SJSA1 (cell line): ENCODE measurements at regions not wholly inside any gene's neighbourhood (a gene's known extent, or its start where the extent isn't known, plus 50 kb on each side); places are given as distances from the start of the nearest gene placed in this dataset.

ENCODE experiments used
- DNase-seq, 2 experiments: peaks; one replicate each; pipeline ENCODE4 v3.0.0-alpha.2; 2015 to 2020; ENCODE audit warnings: low spot score in 2 of 2, low read depth in 1 of 2
- H3K27ac ChIP-seq: fragments of 250-450 bp; sonication (Bioruptor Pico); 2 replicates; pipeline ENCODE4 v1.5.1; 2020; ENCODE audit warnings: mild to moderate bottlenecking, moderate library complexity
- H3K27me3 ChIP-seq: fragments of 250-450 bp; sonication (Bioruptor Pico); replicated peaks from 2 replicates; pipeline ENCODE4 v1.5.1; 2020; ENCODE audit warnings: mild to moderate bottlenecking, moderate library complexity
- H3K36me3 ChIP-seq: fragments of 250-450 bp; sonication (Bioruptor Pico); 2 replicates; pipeline ENCODE4 v1.5.1; 2020; ENCODE audit warnings: mild to moderate bottlenecking
- H3K4me1 ChIP-seq: fragments of 250-450 bp; sonication (Bioruptor Pico); replicated peaks from 2 replicates; pipeline ENCODE4 v1.6.1; 2021; ENCODE audit warnings: mild to moderate bottlenecking
- H3K4me3 ChIP-seq: fragments of 250-450 bp; sonication (Bioruptor Pico); 2 replicates; pipeline ENCODE4 v1.5.1; 2020; ENCODE audit warnings: mild to moderate bottlenecking
- H3K9me3 ChIP-seq: fragments of 250-450 bp; sonication (Bioruptor Pico); replicated peaks from 2 replicates; pipeline ENCODE4 v1.5.1; 2020; ENCODE audit warnings: mild to moderate bottlenecking

- H3K4me3 ChIP-seq, result no peak overlapping the region
- no peaks in the 10 kb centered on the region for H3K27me3 ChIP-seq
- DNase-seq, result no peak
- H3K4me1 ChIP-seq, result no peaks in the 10 kb centered on the region
- no peak overlapping the region for H3K27ac ChIP-seq
- H3K36me3 ChIP-seq, result no peaks in the 10 kb centered on the region
- H3K9me3 ChIP-seq, result no peaks in the 10 kb centered on the region
These were observed 483.8 kb downstream of the NOVA1 start for GRCh38 chr14:26113911-26114640.

- DNase-seq, result no peak
- Histone ChIP-seq H3K9me3 (no peaks in the 10 kb centered on the region), H3K27me3 (no peaks in the 10 kb centered on the region), H3K36me3 (no peaks in the 10 kb centered on the region), H3K4me3 (no peak overlapping the region), H3K4me1 (no peaks in the 10 kb centered on the region), H3K27ac (no peak overlapping the region)
These were observed 493.1 kb downstream of the NOVA1 start for GRCh38 chr14:26104717-26105116.

- Histone ChIP-seq H3K4me1 (no peaks in the 10 kb centered on the region), H3K27ac (no peak overlapping the region), H3K36me3 (no peaks in the 10 kb centered on the region), H3K9me3 (no peaks in the 10 kb centered on the region), H3K27me3 (no peaks in the 10 kb centered on the region), H3K4me3 (no peak overlapping the region)
- DNase-seq, result no peak
These were observed 500.0 kb downstream of the NOVA1 start for GRCh38 chr14:26097852-26098251.

GRCh38 chr14:26088275-26088674 lies 509.6 kb downstream of the NOVA1 start:
- H3K27me3 ChIP-seq, result no peaks in the 10 kb centered on the region
- no peaks in the 10 kb centered on the region for H3K9me3 ChIP-seq
- no peaks in the 10 kb centered on the region for H3K36me3 ChIP-seq
- H3K4me3 ChIP-seq, result no peak overlapping the region
- H3K4me1 ChIP-seq, result no peaks in the 10 kb centered on the region
- no peak for DNase-seq
- no peak overlapping the region for H3K27ac ChIP-seq

- no peaks in the 10 kb centered on the region for H3K4me1 ChIP-seq
- no peaks in the 10 kb centered on the region for H3K36me3 ChIP-seq
- H3K27me3 ChIP-seq, result no peaks in the 10 kb centered on the region
- H3K9me3 ChIP-seq, result no peaks in the 10 kb centered on the region
- no peak overlapping the region for H3K27ac ChIP-seq
- no peak for DNase-seq
- no peak overlapping the region for H3K4me3 ChIP-seq
These were observed 516.8 kb downstream of the NOVA1 start for GRCh38 chr14:26081043-26081442.

GRCh38 chr14:26078561-26078960 lies 519.3 kb downstream of the NOVA1 start:
- no peaks in the 10 kb centered on the region for H3K4me1 ChIP-seq
- H3K27ac ChIP-seq, result no peak overlapping the region
- H3K27me3 ChIP-seq, result no peaks in the 10 kb centered on the region
- no peaks in the 10 kb centered on the region for H3K9me3 ChIP-seq
- no peak for DNase-seq
- no peaks in the 10 kb centered on the region for H3K36me3 ChIP-seq
- no peak overlapping the region for H3K4me3 ChIP-seq

GRCh38 chr14:26074892-26075291 lies 522.9 kb downstream of the NOVA1 start:
- H3K4me3 ChIP-seq, result no peak overlapping the region
- H3K36me3 ChIP-seq, result no peaks in the 10 kb centered on the region
- no peaks in the 10 kb centered on the region for H3K27me3 ChIP-seq
- no peak for DNase-seq
- no peaks in the 10 kb centered on the region for H3K9me3 ChIP-seq
- H3K4me1 ChIP-seq, result no peaks in the 10 kb centered on the region
- no peak overlapping the region for H3K27ac ChIP-seq

- H3K27me3 ChIP-seq, result no peaks in the 10 kb centered on the region
- DNase-seq, result no peak
- no peak overlapping the region for H3K27ac ChIP-seq
- no peaks in the 10 kb centered on the region for H3K9me3 ChIP-seq
- H3K4me1 ChIP-seq, result no peaks in the 10 kb centered on the region
- no peaks in the 10 kb centered on the region for H3K36me3 ChIP-seq
- no peak overlapping the region for H3K4me3 ChIP-seq
These were observed 527.4 kb downstream of the NOVA1 start for GRCh38 chr14:26070443-26070842.

- Histone ChIP-seq H3K4me1 (no peaks in the 10 kb centered on the region), H3K27ac (no peak overlapping the region), H3K36me3 (no peaks in the 10 kb centered on the region), H3K9me3 (no peaks in the 10 kb centered on the region), H3K27me3 (no peaks in the 10 kb centered on the region), H3K4me3 (no peak overlapping the region)
- no peak for DNase-seq
These were observed 529.9 kb downstream of the NOVA1 start for GRCh38 chr14:26067786-26068459.

GRCh38 chr14:26067341-26067740 lies 530.5 kb downstream of the NOVA1 start:
- Histone ChIP-seq H3K36me3 (no peaks in the 10 kb centered on the region), H3K4me3 (no peak overlapping the region), H3K9me3 (no peaks in the 10 kb centered on the region), H3K27me3 (no peaks in the 10 kb centered on the region), H3K4me1 (no peaks in the 10 kb centered on the region), H3K27ac (no peak overlapping the region)
- DNase-seq, result no peak

GRCh38 chr14:26056036-26056616 lies 541.7 kb downstream of the NOVA1 start:
- no peaks in the 10 kb centered on the region for H3K4me1 ChIP-seq
- no peak overlapping the region for H3K27ac ChIP-seq
- DNase-seq, result no peak
- H3K36me3 ChIP-seq, result no peaks in the 10 kb centered on the region
- no peak overlapping the region for H3K4me3 ChIP-seq
- H3K9me3 ChIP-seq, result no peaks in the 10 kb centered on the region
- no peaks in the 10 kb centered on the region for H3K27me3 ChIP-seq

GRCh38 chr14:26032348-26032747 lies 565.5 kb downstream of the NOVA1 start:
- Histone ChIP-seq H3K27me3 (no peaks in the 10 kb centered on the region), H3K4me1 (no peaks in the 10 kb centered on the region), H3K27ac (no peak overlapping the region), H3K4me3 (no peak overlapping the region), H3K36me3 (no peaks in the 10 kb centered on the region), H3K9me3 (no peaks in the 10 kb centered on the region)
- DNase-seq, result no peak

- DNase-seq, result no peak
- H3K9me3 ChIP-seq, result no peaks in the 10 kb centered on the region
- H3K4me1 ChIP-seq, result no peaks in the 10 kb centered on the region
- no peaks in the 10 kb centered on the region for H3K27me3 ChIP-seq
- H3K27ac ChIP-seq, result no peak overlapping the region
- H3K4me3 ChIP-seq, result no peak overlapping the region
- no peaks in the 10 kb centered on the region for H3K36me3 ChIP-seq
These were observed 571.4 kb downstream of the NOVA1 start for GRCh38 chr14:26026384-26026783.

GRCh38 chr14:26023967-26024366 lies 573.9 kb downstream of the NOVA1 start:
- Histone ChIP-seq H3K36me3 (no peaks in the 10 kb centered on the region), H3K27me3 (no peaks in the 10 kb centered on the region), H3K9me3 (no peaks in the 10 kb centered on the region), H3K4me3 (no peak overlapping the region), H3K4me1 (no peaks in the 10 kb centered on the region), H3K27ac (no peak overlapping the region)
- DNase-seq, result no peak
